NCI-H446 (cell line): ENCODE measurements at regions not wholly inside any gene's neighbourhood (a gene's known extent, or its start where the extent isn't known, plus 50 kb on each side); places are given as distances from the start of the nearest gene placed in this dataset.
"Not testable (repeated sequence)": the region's sequence is repeated elsewhere in the genome, so short reads cannot be mapped to it uniquely, and the experiment has no call there.

Experiments
- DNase-seq, 2 experiments: peaks; one replicate each; lab custom pipeline; 2025; lab: John Stamatoyannopoulos, UW

DNA sequence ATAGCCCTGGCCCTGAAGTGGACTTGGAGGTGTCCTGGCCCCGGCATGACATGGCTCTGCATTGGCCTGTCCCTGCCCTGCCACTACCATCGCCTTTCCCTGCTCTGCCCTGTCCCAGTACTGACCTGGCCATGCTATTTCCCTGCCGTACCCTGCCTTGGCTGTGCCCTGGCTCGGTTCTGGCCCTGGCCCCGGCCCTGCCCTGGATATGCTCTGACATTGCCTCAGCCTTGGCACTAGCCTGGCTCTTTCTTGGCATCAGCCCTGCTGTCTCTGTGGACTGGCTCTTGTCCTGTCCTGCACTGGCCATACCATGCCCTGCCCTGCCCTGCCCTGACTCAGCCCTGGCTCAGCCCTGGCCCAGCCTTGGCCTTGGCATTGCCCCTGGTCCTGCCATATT is 252.2 kb downstream of the TP53TG3F start:
- DNase-seq: not testable (repeated sequence)

- DNase-seq: not testable (repeated sequence)
These were observed 252.9 kb downstream of the TP53TG3F start for GRCh38 chr16:33712308-33712707.

DNA sequence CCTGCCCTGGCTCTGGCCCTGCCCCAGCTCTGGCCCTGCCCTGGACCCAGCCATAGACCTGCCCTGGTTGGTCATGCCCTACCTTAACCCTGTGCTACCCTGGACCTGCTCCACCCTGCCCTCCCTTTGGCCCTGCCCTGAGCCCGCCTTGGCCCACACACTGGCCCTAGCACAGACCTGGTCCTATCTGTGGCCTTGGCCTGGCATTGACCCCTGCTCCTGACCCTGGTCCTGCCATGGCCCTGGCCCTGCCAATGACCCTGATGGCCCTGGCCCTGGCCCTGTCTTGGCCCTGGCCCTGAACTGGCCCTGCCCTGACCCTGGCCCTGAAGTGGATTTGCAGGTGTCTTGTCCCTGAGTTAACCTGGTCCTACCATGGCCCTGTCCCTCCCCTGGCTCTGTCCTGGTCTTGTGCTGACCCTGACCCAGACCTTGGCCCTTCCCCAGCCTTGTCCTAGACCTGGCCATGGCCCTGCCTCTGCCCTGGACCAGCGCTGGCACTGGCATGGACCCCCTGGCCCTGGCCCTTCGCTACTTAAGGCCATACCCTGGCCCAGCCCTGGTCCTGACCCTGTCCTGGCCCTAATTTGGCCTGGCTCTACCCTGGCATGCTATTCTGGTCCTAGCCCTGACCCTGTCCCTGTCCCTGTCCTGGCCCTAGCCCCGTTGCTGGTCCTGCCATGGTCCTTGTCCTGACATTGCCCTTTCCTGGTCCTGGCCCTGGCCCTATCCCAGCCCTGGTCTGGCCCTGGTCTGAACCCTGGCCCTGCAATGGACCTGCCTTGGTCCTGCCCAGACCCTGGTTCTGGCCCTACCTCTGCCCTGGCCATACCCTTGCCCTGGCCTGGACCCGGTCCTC is 253.7 kb downstream of the TP53TG3F start:
- not testable (repeated sequence) for DNase-seq

GRCh38 chr16:33713710-33714538 is 254.5 kb downstream of the TP53TG3F start:
- not testable (repeated sequence) for DNase-seq

GRCh38 chr16:33731167-33731566 is 271.8 kb downstream of the TP53TG3F start:
- DNase-seq: not testable (repeated sequence)

- not testable (repeated sequence) for DNase-seq
These were observed 275.2 kb downstream of the TP53TG3F start for GRCh38 chr16:33734650-33735049.

DNA sequence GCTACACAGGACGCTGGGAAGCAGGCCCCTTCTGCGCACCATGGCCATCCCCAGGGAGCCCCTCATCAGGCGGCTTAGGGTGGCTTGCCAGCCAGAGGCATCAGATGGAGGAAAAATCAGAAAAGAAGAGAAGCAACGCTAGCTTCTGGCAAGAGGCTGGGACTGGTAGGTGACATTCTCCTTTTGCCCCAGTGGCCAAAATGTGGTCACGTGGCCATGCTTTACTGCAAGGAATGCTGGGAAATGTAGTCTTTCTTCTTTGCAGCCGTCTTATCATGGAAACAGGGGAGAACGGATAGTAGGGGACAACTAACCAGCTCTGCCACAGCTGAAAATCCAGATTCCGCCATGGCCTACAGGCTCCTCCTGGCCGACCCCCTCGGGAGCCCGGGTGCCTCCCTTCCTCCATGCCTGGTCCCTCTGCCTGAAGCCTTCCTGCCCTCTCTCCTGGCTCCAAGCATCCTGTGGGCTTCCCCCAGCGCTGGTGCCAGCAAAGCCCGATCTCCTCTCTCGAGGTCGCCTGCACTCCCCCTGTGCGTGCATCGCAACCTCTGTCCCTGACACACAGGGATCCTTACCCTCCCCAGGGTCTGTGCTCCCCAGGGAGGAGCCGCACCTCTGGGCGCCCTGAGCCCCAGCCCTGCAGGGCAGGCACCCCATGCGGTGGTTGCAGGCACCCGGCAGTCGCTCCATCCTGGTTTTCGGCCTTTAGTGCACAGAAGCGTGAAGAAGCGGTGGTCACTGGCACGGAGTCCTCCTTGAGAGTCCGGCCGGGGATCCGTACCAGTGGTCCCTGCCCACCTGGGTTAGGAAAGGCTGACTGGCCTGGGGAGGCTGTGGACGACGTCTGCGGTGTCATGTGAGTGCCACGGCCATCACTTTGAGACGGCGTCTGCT is 307.7 kb downstream of the TP53TG3F start:
- DNase-seq: peak in 1 of 2 experiments; percentile 1

DNA sequence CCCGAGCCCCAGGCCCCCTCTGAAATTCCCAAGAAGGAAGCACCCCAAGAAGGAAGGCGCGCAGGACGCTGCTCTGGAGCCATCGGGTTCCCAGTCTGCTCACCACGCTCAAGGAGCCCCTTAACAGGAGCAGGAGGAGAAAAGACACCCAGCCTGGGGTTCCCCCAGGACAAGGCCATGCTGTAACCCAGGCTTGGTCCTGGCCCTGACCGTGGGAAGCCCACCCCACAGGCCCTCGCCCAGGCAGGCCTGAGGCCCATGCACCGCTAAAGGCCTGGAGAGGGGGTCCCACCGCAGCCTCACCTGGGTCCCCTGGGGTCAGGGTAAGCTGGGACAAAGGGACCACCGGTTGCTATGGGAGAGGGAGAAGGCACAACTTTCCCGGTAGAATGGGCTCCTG is 309.3 kb downstream of the TP53TG3F start:
- not testable (repeated sequence) for DNase-seq

- DNase-seq: not testable (repeated sequence)
These were observed 309.9 kb downstream of the TP53TG3F start for GRCh38 chr16:33769180-33769846.

DNA sequence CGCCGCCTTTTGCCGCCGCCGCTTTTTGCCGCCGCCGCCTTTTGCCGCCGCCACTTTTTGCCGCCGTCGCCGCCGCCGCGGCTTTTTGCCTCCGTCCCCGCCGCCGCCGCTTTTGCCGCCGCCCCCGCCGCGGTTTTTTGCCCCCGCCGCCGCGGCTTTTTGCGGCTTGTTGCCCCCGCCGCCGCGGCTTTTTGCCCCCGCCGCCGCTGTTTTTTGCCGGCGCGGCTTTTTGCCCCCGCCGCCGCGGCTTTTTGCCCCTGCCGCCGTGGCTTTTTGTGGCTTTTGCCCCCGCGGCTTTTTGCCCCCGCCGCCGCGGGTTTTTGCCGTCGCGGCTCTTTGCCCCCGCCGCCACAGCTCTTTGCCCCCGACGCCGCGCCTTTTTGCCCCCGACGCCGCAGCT is 311.1 kb downstream of the TP53TG3F start:
- DNase-seq: not testable (repeated sequence)

GRCh38 chr16:33771211-33771610 is 311.8 kb downstream of the TP53TG3F start:
- DNase-seq: not testable (repeated sequence)

DNA sequence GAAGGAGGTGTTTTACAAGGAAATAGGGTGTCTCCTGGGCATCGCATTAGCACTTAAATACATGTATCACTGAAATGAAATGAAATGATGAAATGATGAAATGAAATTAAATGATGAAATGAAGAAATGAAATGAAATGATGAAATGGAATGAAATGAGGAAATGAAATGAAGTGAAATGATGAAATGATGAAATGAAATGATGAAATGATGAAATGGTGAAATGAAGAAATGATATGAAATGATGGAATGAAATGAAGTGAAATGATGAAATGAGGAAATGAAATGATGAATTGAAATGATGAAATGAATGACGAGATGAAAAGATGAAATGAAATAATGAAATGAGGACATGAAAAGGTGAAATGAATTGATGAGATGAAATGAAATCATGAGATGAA is 314.6 kb downstream of the TP53TG3F start:
- DNase-seq: not testable (repeated sequence)

GRCh38 chr16:33774724-33775123 is 315.3 kb downstream of the TP53TG3F start:
- not testable (repeated sequence) for DNase-seq

- not testable (repeated sequence) for DNase-seq
These were observed 357.0 kb downstream of the TP53TG3F start for GRCh38 chr16:33816328-33816944.

DNA sequence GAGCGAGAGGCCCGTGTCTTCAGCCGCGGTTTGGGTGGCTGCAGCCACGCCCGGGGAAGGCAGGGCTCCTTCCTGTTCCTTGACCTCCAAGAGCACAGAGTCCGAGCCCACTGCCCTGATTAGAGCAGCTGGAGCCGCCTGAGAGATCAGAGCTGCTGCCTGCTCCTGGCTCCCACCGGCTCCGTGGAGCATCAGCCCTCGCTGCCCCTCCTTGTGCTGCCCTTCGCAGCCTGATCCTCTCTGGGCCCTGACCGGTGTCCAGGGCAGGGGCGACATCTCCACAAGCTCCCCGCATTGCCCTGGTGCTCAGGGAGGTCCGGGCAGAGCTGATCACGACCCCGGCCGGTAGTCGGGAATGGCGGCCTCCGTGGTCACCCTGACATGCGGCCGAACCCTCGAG is 365.3 kb downstream of the TP53TG3F start:
- DNase-seq: not testable (repeated sequence)

GRCh38 chr16:33827522-33827921 is 368.1 kb downstream of the TP53TG3F start:
- DNase-seq: not testable (repeated sequence)

DNA sequence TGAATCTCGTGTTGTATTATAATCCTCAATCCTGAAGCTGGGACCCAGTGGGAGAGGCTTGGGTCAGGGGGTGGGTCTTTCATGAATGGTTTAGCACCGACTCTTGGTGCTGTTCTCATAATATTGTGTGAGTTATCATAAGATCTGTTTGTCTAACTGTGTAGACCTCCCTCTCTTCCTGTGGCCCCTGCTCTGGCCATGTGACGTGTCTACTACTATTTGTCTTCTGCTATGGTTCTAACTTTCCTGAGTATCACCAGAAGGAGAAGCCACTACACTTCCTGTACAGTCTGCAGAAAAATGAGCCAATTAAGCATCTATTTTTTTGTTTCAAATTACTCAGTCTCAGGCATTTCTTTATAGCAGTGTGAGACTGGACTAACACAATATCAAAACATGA is 379.7 kb downstream of the TP53TG3F start:
- not testable (repeated sequence) for DNase-seq

- DNase-seq: peak in 1 of 2 experiments; percentile 0
These were observed 385.1 kb downstream of the TP53TG3F start for GRCh38 chr16:33844533-33844932.
